HG02588 (cell line): ENCODE measurements at regions not wholly inside any gene's neighbourhood (a gene's known extent, or its start where the extent isn't known, plus 50 kb on each side); places are given as distances from the start of the nearest gene placed in this dataset.
A peak's percentile ranks its signal among the peaks of the same experiment; 100 is the strongest.
"Not testable (repeated sequence)": the region's sequence is repeated elsewhere in the genome, so short reads cannot be mapped to it uniquely, and the experiment has no call there.

Experiments
- ATAC-seq: cut with Tn5 transposase; IDR thresholded peaks from one replicate; pipeline ENCODE4 v1.9.1; 2021; ENCODE audit warnings: mild to moderate bottlenecking, moderate library complexity; ENCODE audit not compliant: unreplicated experiment

GRCh38 chr2:12017499-12018157 lies 271.2 kb downstream of the LPIN1 start:
- ATAC-seq = no peak

- ATAC-seq = not testable (repeated sequence)
Observed at GRCh38 chr2:12018726-12019125, 272.3 kb downstream of the LPIN1 start.

- ATAC-seq = no peak
Observed at GRCh38 chr2:12020833-12021469, 274.5 kb downstream of the LPIN1 start.

- ATAC-seq = not testable (repeated sequence)
Observed at GRCh38 chr2:12024197-12024907, 277.9 kb downstream of the LPIN1 start.

- no peak for ATAC-seq
Observed at GRCh38 chr2:12027136-12027535, 280.7 kb downstream of the LPIN1 start.

GRCh38 chr2:12031866-12032265 lies 285.4 kb downstream of the LPIN1 start:
- no peak for ATAC-seq

GRCh38 chr2:12032398-12032797 lies 286.0 kb downstream of the LPIN1 start:
- peak; percentile 80 for ATAC-seq

GRCh38 chr2:12032975-12033374 lies 286.5 kb downstream of the LPIN1 start:
- ATAC-seq = peak; percentile 2

GRCh38 chr2:12033494-12033893 lies 287.1 kb downstream of the LPIN1 start:
- no peak for ATAC-seq

- no peak for ATAC-seq
Observed at GRCh38 chr2:12034382-12034781, 287.9 kb downstream of the LPIN1 start.

GRCh38 chr2:12035029-12035720 lies 288.7 kb downstream of the LPIN1 start:
- ATAC-seq = no peak

GRCh38 chr2:12035956-12036639 lies 289.7 kb downstream of the LPIN1 start:
- ATAC-seq = no peak

GRCh38 chr2:12036640-12036983 lies 290.2 kb downstream of the LPIN1 start:
- ATAC-seq = no peak

- ATAC-seq = no peak
Observed at GRCh38 chr2:12037301-12037700, 290.9 kb downstream of the LPIN1 start.

GRCh38 chr2:12041236-12041635 lies 294.8 kb downstream of the LPIN1 start:
- no peak for ATAC-seq

GRCh38 chr2:12043131-12043530 lies 296.7 kb downstream of the LPIN1 start:
- ATAC-seq = no peak

- peak; percentile 52 for ATAC-seq
Observed at GRCh38 chr2:12044857-12045256, 298.4 kb downstream of the LPIN1 start.

- ATAC-seq = peak; percentile 66
Observed at GRCh38 chr2:12045864-12046291, 299.4 kb downstream of the LPIN1 start.

- ATAC-seq = no peak
Observed at GRCh38 chr2:12046641-12047040, 300.2 kb downstream of the LPIN1 start.

- no peak for ATAC-seq
Observed at GRCh38 chr2:12047761-12048160, 301.3 kb downstream of the LPIN1 start.

GRCh38 chr2:12048550-12048949 lies 302.1 kb downstream of the LPIN1 start:
- no peak for ATAC-seq
